GM21619 (cell line): ENCODE measurements at regions not wholly inside any gene's neighbourhood (a gene's known extent, or its start where the extent isn't known, plus 50 kb on each side); places are given as distances from the start of the nearest gene placed in this dataset.

Experiments
- ATAC-seq: cut with Tn5 transposase; IDR thresholded peaks from one replicate; pipeline ENCODE4 v1.9.1; 2021; ENCODE audit not compliant: unreplicated experiment

DNA sequence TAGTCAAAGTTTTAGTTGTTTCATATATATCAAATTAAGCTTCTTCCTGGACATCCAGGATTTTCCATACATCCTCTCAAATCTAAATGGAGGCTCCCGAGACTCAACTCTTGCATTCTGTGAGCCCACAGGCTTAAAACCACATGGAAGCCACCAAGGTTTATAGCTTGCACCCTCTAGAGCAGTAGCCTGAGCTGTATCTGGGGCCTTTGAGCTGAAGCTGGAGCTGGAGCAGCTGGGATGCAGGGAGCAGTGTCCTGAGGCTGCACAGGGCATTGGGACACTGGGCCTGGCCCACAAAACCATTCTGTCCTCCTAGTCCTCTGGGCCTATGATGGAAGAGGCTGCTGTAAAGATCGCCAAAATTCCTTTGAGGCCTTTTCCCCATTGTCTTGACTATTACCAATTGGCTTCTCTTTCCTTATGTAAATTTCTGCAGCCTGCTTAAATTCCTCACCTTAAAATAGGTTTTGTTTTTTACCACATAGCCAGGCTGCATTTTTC lies 151.0 kb downstream of the COX7C start:
- no peak for ATAC-seq

GRCh38 chr5:86780018-86780417 lies 162.3 kb downstream of the COX7C start:
- ATAC-seq = no peak

- no peak for ATAC-seq
Observed at GRCh38 chr5:86786955-86787354, 169.2 kb downstream of the COX7C start.

GRCh38 chr5:86795659-86796058 lies 177.9 kb downstream of the COX7C start:
- ATAC-seq = no peak

DNA sequence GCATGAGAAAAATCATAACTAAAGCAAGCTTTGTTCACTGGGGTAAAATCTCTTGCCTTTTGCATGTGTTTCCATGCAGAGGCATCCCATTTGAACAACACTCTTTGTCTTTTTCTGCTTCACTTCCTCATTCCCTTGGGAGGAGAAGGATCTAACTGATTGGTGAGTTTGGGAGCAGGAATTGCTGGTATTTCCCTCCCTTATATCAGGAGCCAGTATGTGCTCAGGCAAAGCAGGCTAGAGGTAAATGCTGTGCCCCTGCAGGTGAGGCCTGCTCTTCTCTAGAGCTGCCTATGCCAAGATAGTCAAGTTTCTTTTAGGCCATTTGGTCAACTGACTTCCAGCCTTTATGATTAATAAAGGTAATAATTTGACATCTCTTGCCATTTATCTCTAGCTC lies 179.9 kb downstream of the COX7C start:
- no peak for ATAC-seq

- no peak for ATAC-seq
Observed at GRCh38 chr5:86806206-86806605, 188.5 kb downstream of the COX7C start.

DNA sequence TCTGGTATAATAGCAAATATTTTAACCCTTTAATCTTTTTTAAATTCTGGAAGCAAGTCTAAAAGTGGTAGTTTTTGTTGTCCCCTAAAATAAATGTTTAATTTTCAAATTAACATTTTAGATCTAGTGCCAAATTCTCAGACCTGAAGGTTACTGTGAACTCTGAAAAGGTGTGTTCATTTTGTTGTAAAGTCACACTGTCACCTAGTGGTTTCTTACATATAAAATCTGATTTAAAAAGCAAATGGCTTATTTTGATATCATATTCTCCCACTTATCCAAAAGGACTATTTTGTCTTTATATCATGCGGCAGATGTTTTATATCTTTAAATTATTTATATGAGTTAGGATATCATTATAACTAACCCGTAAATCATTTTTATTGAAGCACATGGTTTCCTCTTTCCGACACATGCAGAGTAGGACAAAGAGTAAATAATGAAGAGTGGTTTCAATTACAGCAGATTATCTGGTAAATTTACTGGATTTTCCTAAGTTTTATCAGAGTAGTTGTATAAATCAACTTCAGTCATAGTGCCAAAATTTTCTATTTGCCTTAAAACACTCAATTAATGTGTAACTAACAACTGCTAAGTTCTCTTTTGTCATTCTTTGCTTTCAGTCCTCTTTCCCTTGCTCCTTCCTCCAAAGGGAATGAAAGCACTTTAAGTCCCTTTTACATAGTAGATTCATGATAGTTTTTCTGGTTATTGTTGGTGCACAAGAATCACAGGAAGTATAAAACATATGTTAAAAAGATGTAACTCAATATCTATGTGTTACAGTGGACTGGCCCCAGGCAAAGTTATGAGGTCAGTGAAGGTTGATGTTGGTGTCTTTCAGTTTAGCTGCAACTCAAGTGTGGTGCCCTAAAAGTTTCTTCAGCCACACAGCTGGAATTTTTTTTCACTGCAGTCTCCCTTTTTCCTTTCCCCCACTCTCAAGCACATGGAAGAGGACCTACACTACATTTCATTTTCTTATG lies 189.6 kb downstream of the COX7C start:
- no peak for ATAC-seq

- no peak for ATAC-seq
Observed at GRCh38 chr5:86814315-86814714, 196.6 kb downstream of the COX7C start.

DNA sequence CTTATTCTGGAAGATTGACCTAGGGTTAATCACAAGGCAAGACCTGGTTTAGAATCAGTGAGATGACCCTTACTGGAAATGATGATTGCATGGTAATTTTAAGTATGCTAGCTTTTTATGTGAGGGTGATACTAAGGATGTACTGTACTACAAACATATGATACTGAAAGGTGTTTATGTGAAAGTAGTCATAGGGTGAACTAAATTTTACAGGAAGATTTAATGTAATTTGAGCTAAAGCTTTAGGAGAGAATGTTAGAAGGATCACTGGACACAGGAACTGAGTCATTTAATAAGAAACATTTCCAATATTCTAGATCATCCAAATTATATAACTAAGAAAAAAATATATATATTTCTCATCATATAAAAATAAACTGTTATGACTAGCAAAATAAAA lies 197.2 kb downstream of the COX7C start:
- ATAC-seq = no peak

GRCh38 chr5:86824637-86825036 lies 206.9 kb downstream of the COX7C start:
- no peak for ATAC-seq

DNA sequence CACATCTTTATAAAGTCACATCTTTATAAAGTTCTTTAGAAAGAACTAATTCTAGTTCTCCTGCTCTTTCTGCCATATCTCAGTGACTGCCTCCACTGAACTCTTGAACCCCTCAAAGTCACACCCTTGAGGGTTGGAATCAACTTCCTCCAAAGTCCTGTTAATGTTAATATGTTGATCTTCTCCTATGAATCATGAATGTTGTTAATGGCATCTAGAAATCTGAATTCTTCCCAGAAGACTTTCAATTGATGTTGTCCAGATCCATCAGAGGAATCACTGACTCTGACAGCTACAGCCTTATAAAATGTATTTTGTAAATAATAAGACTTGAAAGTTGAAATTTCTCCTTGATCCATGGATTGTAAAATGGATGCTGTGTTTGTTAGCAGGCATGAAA lies 213.4 kb downstream of the COX7C start:
- ATAC-seq = no peak

- ATAC-seq = no peak
Observed at GRCh38 chr5:86833868-86834267, 216.1 kb downstream of the COX7C start.

- ATAC-seq = no peak
Observed at GRCh38 chr5:86837610-86838009, 219.9 kb downstream of the COX7C start.

DNA sequence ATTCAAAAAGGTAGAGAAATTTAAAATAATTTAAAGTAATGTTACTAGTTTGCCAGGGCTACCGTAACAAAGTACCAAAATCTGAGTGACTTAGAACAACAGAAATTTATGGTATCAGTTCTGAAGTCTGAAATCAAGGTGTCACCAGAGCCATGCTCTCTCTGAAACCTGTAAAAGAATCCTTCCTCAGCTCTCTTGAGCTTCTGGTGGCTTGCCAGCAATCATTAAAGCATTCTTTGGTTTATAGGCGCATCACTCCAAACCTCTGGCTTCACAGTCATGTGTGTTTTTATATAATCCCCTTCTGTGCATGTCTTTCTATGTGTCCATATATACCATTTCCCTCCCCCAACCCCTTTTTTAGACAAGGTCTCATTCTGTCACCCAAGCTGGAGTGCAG lies 220.3 kb downstream of the COX7C start:
- no peak for ATAC-seq

GRCh38 chr5:86841000-86841644 lies 223.4 kb downstream of the COX7C start:
- no peak for ATAC-seq

GRCh38 chr5:86858442-86858841 lies 240.7 kb downstream of the COX7C start:
- ATAC-seq = no peak

GRCh38 chr5:86861512-86861911 lies 243.8 kb downstream of the COX7C start:
- no peak for ATAC-seq

DNA sequence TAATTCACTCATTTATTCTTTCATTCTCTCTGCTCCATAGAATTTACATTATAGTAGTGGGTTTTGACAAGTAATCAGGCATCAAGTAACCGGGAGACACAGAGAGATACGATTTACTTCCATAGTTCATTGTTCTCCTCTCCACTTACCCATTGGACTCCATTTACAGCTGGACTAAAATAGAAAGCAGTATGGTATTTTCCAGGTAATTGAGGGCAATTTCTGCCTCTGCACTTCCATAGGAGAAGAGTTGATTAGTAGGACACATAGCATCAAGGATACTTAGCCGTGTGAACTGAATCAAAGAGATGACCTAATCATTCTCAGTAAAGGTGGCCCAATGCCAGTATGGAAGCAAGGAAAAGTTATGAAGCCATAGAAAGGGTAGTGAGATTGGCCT lies 244.4 kb downstream of the COX7C start:
- ATAC-seq = no peak

DNA sequence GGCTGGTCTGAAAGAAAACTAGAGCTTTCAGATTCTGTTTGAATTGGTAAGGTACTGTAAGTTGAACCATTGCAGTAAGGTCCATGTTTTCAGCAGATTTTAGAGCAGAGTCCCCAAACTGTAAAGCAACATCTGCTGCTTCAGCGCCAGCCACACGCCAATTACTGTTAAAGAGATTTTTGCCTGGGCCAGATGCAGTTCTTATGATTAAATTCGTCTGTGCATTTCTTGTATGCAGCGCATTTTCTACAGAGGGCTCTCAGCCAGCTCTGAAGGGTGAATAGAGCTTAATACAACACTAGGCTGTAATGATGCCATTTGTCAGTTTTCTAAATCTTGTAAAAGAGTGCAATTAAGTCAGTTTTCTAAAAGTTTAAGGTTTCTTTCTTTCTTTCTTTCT lies 246.3 kb downstream of the COX7C start:
- ATAC-seq = no peak

DNA sequence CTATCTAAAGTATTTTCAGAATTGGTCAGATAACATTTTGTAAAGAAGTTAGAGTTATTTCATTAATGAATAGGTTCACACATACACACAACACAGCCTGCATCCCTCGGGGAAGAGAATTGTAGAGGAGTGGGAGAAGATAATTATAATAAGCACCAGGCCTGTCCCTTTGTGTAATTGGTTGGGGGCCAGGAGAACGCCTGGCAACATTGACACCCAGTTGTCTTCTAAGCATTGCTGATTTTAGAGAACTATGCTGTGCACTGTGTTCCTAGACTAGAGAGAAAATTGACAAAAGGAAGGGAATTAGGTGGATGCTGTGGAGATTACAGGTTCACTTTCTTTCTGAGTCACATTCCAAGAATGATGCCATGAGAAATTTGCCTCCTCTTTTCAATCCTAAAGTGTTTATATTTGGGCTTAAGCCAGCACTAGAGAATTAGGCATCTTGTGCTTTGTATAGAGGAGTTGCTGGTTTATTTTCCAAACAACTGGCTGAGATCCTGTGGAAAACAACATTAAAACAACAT lies 247.6 kb downstream of the COX7C start:
- ATAC-seq = no peak

DNA sequence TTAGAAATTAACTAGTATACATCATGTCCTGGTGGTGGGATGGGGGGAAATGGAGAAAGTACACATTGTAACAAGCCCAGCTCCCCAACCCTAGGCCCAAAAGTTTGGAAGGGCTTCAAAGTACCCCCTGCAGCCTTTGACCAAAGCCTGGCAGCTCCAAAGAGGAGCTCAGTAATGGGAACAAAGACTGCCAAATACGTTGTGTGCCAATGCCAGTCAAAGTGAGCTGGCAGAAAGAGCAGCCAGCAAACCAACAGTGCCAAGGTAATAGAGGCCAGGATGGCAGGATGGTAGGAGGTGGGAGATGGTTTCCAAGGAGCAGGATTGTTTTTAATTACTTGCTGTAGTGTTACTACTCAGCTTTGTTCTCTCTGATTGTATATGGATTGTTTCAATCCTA lies 248.3 kb downstream of the COX7C start:
- no peak for ATAC-seq

- ATAC-seq = no peak
Observed at GRCh38 chr5:86869268-86869667, 251.5 kb downstream of the COX7C start.
